ENCODE measurements at regions not wholly inside any gene's neighbourhood (a gene's known extent, or its start where the extent isn't known, plus 50 kb on each side); places are given as distances from the start of the nearest gene placed in this dataset.

- TF ChIP-seq ZBTB33 (IDR thresholded peaks at IDR 0.05), result no peak
Measured at GRCh38 chr3:174442302-174442682, 416.8 kb upstream of the NAALADL2 start (continued).

- H3K4me3 ChIP-seq (ENCODE audit: low read depth in 1 of 3, low read length in 3 of 3), result no peak overlapping the region
- 93% methylated on average over 3 of the region's 3 CpGs for WGBS
- TF ChIP-seq TAF1 (conservative IDR thresholded peaks at IDR 0.05) (no peak), REST (IDR thresholded peaks at IDR 0.05) (no peak), HNF4A (conservative IDR thresholded peaks at IDR 0.05) (no peak), ZBTB33 (IDR thresholded peaks at IDR 0.05) (no peak), SP1 (IDR thresholded peaks at IDR 0.05) (no peak), GABPA (IDR thresholded peaks at IDR 0.05 in 1 of 2, conservative IDR thresholded peaks at IDR 0.05 in 1 of 2) (no peak), HNF4G (IDR thresholded peaks at IDR 0.05) (no peak), YY1 (IDR thresholded peaks at IDR 0.05) (no peak)
- no peaks in the 10 kb centered on the region for H3K36me3 ChIP-seq (ENCODE audit: control insufficient read depth in 4 of 4, insufficient read depth in 3 of 4, low read depth in 1 of 4, low read length in 3 of 4)
- H3K27ac ChIP-seq (ENCODE audit: low read depth in 1 of 2, low read length in 2 of 2), result no peak overlapping the region
- no peaks in the 10 kb centered on the region for H3K27me3 ChIP-seq (ENCODE audit: control insufficient read depth in 4 of 4, insufficient read depth in 4 of 4, low read length in 3 of 4)
- no peak for DNase-seq (ENCODE audit: low spot score)
- no peak overlapping the region for H3K9ac ChIP-seq (ENCODE audit: low read depth in 1 of 2, low read length in 2 of 2)
- H3K9me3 ChIP-seq (ENCODE audit: control insufficient read depth in 4 of 4, low read length in 3 of 4), result peaks cover 0 to 3% (median 0%) of the 10 kb centered on the region in 4 donors
- peaks cover 0 to 25% (median 19%) of the 10 kb centered on the region in 4 donors for H3K4me1 ChIP-seq (ENCODE audit: control insufficient read depth in 4 of 4, insufficient read depth in 4 of 4, low read length in 3 of 4)
Measured at GRCh38 chr3:174444391-174444790, 414.7 kb upstream of the NAALADL2 start.

- Histone ChIP-seq H3K27me3 (ENCODE audit: control insufficient read depth in 4 of 4, insufficient read depth in 4 of 4, low read length in 3 of 4) (no peaks in the 10 kb centered on the region), H3K4me1 (ENCODE audit: control insufficient read depth in 4 of 4, insufficient read depth in 4 of 4, low read length in 3 of 4) (no peaks in the 10 kb centered on the region), H3K4me3 (ENCODE audit: low read depth in 1 of 3, low read length in 3 of 3) (no peak overlapping the region), H3K27ac (ENCODE audit: low read depth in 1 of 2, low read length in 2 of 2) (no peak overlapping the region), H3K9ac (ENCODE audit: low read depth in 1 of 2, low read length in 2 of 2) (no peak overlapping the region), H3K9me3 (ENCODE audit: control insufficient read depth in 4 of 4, low read length in 3 of 4) (peaks cover 0 to 2% (median 0%) of the 10 kb centered on the region in 4 donors), H3K36me3 (ENCODE audit: control insufficient read depth in 4 of 4, insufficient read depth in 3 of 4, low read depth in 1 of 4, low read length in 3 of 4) (no peaks in the 10 kb centered on the region)
- 91% methylated on average over 5 of the region's 5 CpGs for WGBS
- DNase-seq (ENCODE audit: low spot score), result no peak
- TF ChIP-seq JUND (IDR thresholded peaks at IDR 0.05) (no peak), REST (IDR thresholded peaks at IDR 0.05) (no peak), ATF3 (IDR thresholded peaks at IDR 0.05) (no peak), TAF1 (conservative IDR thresholded peaks at IDR 0.05) (no peak), YY1 (IDR thresholded peaks at IDR 0.05) (no peak), RXRA (IDR thresholded peaks at IDR 0.05) (no peak), HNF4A (conservative IDR thresholded peaks at IDR 0.05) (no peak), NR2F2 (IDR thresholded peaks at IDR 0.05) (no peak), HNF4G (IDR thresholded peaks at IDR 0.05) (no peak), RAD21 (IDR thresholded peaks at IDR 0.05) (no peak), ZBTB33 (IDR thresholded peaks at IDR 0.05) (no peak), EGR1 (IDR thresholded peaks at IDR 0.05; ENCODE audit: low read depth in 2 of 2) (no peak), GABPA (IDR thresholded peaks at IDR 0.05 in 1 of 2, conservative IDR thresholded peaks at IDR 0.05 in 1 of 2) (no peak), SP1 (IDR thresholded peaks at IDR 0.05) (no peak), FOXA1 (IDR thresholded peaks at IDR 0.05) (no peak)
Measured at GRCh38 chr3:174457758-174458157, 401.4 kb upstream of the NAALADL2 start.
